ENCODE measurements at regions not wholly inside any gene's neighbourhood (a gene's known extent, or its start where the extent isn't known, plus 50 kb on each side); places are given as distances from the start of the nearest gene placed in this dataset.

DNA sequence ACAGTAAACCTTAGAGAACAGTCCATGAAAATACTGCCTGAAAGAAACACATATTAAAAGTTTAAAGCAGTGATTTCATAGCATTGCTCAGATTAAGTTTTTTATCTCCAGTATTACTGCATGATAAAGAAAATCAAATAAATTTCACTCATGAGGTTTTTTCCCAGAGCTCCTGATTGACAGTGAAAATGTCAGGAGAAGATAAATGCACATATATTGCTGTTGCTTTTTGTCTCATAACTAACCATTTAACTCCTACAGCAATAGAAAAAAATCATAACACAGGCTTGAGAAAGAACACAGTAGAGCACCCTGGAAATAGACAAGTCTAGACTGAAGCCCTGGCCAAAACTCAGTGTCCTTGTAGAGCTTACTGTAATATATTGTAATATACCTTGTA is 391.0 kb downstream of the TMX3 start:
- no peak for DNase-seq

GRCh38 chr18:68316636-68317035 is 398.3 kb downstream of the TMX3 start:
- DNase-seq, result no peak

DNA sequence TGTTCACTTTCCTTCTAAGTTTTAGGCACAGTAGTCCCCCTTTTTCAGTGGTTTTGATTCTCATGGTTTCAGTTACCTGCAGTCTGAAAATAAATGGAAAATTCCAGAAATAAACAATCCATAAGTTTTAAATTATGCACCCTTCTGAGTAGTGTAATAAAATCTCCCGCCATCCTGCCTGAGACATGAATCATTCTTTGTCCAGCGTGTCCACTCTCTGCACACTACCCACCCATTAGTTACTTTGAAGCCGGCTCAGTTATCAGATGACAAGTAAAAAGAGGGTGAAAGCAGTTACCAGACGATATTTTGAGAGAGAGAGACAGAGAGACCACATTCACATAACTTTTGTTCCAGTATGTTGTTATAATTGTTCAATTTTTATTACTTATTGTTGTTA is 400.5 kb downstream of the TMX3 start:
- no peak for DNase-seq

DNA sequence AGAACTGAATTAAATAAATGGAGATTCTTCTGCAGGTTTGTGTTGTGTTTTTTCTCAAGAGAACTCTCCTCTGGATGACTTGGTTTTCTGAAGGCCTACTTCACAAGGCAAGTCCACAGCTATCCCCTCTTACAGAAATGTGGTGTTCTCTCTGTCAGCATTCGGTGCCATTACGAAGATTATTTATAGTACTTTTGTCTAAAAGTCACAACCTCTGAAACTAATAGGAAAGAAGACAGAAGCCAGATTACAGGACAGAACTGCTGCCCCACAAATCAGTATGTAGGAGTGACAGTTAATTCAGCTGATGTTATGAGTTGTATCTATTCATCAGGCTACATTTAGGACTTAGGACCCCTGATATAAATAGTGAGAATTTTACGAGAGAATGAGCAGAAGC is 413.5 kb downstream of the TMX3 start:
- no peak for DNase-seq

GRCh38 chr18:68299906-68300305 is 415.0 kb downstream of the TMX3 start:
- no peak for DNase-seq

DNA sequence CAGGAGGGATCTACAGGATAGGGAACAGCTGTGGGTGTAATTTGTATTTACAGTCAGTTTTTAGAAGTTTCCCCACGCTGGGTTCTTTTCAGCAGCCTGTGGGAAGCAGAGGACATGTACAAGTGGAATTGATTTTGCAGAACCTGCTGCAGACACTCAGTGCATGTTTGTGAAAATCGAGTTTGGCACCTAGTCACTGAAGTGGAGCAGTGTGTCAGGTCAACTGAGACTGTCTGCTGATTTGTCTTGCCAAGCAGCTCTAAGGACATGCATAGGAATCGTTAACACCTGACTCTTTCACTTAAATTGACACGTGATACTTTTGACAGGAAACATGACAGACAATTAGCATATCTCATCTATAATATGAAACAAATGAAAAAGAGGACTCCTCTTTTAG is 416.6 kb downstream of the TMX3 start:
- no peak for DNase-seq

- DNase-seq, result no peak
Measured at GRCh38 chr18:68288408-68288807, 426.5 kb downstream of the TMX3 start.

DNA sequence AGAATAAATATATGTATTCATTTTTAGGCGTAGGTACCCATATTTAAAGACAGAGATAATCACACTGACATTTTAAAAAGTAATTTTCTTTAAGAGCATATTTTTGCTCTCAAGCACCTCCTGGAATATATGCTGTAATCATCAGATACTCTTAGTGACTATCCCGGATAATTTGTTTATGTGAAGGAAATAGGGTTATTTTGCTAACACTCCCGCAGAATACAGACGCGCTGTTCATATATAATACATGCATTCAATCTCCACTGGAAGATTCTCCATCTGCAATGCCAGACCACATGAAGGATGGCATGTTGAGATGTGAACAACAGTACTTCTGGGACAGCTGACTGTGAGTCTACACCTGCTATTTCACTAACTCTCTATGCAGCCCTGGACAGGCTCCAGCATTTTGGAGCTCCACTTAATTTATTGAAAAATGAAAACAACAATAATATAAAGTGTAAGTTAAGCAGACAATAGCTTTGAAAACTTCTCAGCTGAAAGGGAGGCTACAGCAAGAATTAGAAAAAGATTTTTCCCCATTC is 430.6 kb downstream of the TMX3 start:
- DNase-seq, result no peak

DNA sequence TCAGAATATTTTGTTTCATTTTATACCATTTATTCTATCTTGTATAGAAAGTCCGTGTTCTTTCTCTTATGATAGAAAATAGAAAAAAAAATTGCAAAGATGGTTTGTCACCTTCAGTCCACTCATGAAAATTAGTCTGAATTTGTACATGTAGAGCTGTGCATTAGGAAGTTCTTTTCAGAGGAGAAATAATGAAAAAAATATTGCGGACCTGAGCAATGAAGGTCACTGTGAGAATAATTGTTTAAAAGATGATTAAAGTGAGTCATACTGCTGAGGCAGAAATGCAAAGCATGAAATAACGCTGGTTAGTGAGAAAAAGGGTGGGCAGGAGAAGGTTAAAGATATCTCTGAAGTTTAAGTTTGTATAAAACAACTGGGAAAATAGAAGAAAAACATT is 431.1 kb downstream of the TMX3 start:
- no peak for DNase-seq

- no peak for DNase-seq
Measured at GRCh38 chr18:68282232-68282631, 432.7 kb downstream of the TMX3 start.

DNA sequence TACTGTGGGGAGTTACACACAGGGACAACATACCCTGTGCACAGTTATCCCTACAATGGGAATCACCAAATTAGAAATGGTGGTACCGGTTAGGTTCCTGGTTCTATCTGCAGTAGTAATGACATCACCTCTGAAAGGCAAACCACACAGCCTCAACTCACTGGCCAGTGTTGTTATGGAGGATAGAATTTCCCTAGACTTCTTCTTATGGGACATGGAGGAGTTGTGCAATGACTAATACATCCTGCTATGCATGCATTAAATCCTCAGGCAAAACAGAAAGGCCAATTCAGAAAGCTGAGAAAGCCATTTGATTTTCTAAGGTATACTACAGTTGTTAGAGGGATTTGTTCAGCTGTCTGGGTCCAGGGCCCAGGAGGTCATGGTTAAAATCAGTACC is 439.3 kb downstream of the TMX3 start:
- no peak for DNase-seq

GRCh38 chr18:68270017-68270416 is 444.9 kb downstream of the TMX3 start:
- no peak for DNase-seq

- no peak for DNase-seq
Measured at GRCh38 chr18:68267583-68267982, 447.3 kb downstream of the TMX3 start.

DNA sequence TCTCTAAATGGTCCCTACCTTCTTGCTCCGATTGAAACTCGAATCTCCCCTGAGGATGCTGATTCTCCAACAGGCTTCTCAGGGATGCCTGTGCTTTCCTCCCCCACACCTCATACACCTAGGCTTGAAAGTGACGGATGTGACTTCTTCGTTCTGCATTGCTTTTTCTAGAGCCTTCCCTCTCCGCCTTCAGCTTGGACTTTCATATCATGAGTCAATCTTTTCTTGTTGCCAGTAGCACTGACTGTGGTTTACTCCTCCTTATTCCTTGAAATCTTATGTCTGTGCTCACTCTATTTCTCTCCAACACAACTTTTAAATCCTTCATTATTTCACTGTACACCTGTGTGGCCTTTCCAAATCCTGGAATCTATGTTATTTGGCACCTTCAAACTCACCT is 451.4 kb downstream of the TMX3 start:
- DNase-seq, result no peak

DNA sequence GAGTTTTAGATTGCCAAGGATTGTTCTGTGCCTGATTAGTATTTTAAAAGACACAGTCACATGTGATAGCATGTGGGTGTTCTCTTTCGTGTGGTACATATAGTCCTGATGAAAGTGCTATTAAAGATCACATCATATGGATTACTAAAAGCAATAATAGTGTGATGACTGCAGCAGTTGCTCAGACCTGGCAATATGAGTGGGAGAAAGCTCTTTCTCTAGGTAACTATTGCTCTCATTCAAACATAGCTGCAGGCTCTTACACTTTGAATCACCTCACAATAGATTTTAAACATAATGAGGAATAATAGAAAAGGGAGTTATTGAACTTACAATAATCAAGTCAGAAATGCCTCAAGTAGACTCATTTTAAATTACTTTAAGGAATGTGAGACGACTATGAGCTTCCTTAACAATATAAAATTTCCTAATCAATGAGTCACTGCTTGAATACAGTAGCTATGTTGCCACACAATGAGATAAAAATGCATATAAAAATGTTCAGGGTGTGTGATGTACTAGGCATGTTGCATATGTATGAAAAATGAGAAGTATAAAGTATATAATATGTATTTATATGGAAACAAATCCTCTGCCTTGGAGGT is 452.1 kb downstream of the TMX3 start:
- no peak for DNase-seq

DNA sequence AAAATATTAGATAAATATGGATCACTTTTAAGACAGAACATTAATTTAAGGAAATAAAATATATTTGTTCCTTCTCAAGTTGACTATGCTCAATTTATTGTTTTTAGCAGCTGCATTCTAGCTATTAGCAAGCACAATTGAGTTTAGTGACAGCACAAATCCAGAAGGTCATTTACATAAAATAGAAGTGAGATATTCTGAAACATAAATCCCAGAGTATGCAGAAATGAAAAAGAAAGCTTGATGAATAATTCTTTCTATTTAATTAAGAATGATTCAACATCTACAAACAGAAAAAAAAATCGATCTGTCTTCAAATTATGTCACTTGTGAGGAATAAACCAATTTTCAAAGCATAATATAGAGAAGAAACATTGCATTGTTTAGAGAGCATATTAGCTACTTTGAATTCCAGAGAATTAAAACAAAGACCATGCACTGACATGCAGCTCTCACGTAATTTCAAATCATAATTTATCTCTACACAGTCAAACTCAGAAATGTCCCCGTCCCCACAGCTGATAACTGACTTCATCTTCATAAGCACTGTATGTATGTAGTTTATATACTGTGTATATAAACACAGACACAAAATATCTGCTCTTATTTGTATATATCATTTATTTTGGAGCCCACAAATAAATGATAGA is 458.4 kb downstream of the TMX3 start:
- no peak for DNase-seq

GRCh38 chr18:68244786-68245185 is 470.1 kb downstream of the TMX3 start:
- no peak for DNase-seq

GRCh38 chr18:68241881-68242280 is 473.0 kb downstream of the TMX3 start:
- no peak for DNase-seq

DNA sequence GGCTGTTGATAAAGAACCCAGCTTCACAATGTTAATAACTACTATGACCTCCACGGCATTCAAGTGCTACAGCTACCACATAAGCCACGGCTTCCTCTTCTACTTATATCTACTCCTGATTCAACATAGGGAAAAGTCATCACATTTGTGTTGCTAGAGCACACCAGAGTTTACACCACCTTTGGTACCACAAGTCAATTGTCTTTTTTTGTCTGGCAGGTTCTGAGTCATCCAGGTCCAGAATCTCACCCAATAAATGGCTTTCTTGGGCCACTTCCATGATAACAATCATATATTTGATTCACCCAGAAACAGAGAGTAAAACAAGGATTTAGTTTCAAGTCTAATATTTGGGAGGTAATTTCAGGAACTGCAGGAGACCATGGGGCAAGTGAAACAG is 480.2 kb downstream of the TMX3 start:
- DNase-seq, result no peak

- DNase-seq, result no peak
Measured at GRCh38 chr18:68234131-68234530, 480.8 kb downstream of the TMX3 start.

- DNase-seq, result no peak
Measured at GRCh38 chr18:68233018-68233417, 481.9 kb downstream of the TMX3 start.

DNA sequence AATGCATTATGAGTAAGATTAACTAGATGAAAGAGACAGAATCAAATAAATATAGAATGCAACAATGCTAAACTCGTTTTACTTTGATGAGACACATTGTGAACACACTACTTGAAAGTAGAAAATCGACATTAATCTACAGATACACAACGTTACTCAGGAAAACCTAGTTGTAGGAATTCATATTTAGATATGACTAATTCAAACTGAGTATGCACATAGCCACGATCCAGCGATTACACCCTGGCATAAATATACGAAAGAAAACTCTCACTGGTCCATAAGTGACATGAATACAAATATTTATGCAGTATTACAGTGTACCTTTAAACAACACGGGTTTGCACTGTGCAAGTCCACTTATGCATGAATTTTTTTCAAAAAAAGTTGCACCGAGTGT is 485.6 kb downstream of the TMX3 start:
- no peak for DNase-seq

- DNase-seq, result no peak
Measured at GRCh38 chr18:68221111-68221724, 493.7 kb downstream of the TMX3 start.

- no peak for DNase-seq
Measured at GRCh38 chr18:68220458-68220857, 494.4 kb downstream of the TMX3 start.

DNA sequence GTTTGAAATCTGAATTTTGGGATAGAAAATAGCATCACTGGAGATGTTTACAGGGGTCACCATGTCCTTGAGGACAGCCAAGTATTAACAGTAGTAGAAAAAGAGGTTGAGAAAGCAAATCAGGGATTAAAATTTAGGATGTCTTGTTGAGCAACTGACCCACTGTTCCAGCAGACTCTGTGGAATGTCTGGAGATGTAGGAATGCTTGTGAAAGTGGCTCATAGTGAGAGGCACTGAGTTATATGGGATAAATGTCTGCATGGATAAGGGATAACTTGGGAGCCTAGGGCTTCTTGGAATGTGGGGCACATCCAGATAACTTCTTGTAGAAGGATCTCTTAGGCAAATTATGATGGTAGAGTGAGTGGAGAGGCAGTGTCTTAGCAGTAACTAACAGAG is 495.0 kb downstream of the TMX3 start:
- no peak for DNase-seq
